ENCODE measurements at regions not wholly inside any gene's neighbourhood (a gene's known extent, or its start where the extent isn't known, plus 50 kb on each side); places are given as distances from the start of the nearest gene placed in this dataset.

- Histone ChIP-seq H3K4me3 (no peak overlapping the region), H3K27me3 (no peaks in the 10 kb centered on the region), H3K27ac (peak overlapping the region in 5 of 10 donors; percentile 1 to 27 (median 17)), H3K36me3 (no peaks in the 10 kb centered on the region), H3K9me3 (no peaks in the 10 kb centered on the region), H3K4me1 (peaks cover 0 to 29% (median 12%) of the 10 kb centered on the region in 9 donors)
- intact Hi-C loops (cut with DNase I) = loop anchor here in 4 of 10 donors (10.0 kb wide), 2 partner anchors 253 to 263 kb away; partner anchors contain the start of gene BTBD3 (in 2 of the 4)
- no peak for TF ChIP-seq CTCF (IDR thresholded peaks at IDR 0.05)
- 55 to 58% methylated on average over 3 of the region's 3 CpGs for WGBS, 2 donors
- ATAC-seq (peak in 7 of 8 donors; percentile 23 to 82 (median 56)), DNase-seq (no peak)
These were observed 260.1 kb downstream of the BTBD3 start for GRCh38 chr20:12177657-12178293.

- H3K27me3 ChIP-seq = no peaks in the 10 kb centered on the region
- H3K4me3 ChIP-seq = no peak overlapping the region
- DNase-seq (no peak), ATAC-seq (no peak)
- H3K9me3 ChIP-seq = no peaks in the 10 kb centered on the region
- TF ChIP-seq CTCF (IDR thresholded peaks at IDR 0.05) = no peak
- intact Hi-C loops (cut with DNase I) = loop anchor here in 4 of 10 donors (10.0 kb wide), 3 partner anchors 65 to 265 kb away; partner anchors contain the start of gene BTBD3 (in 2 of the 4)
- no peaks in the 10 kb centered on the region for H3K36me3 ChIP-seq
- peaks cover 0 to 17% (median 0%) of the 10 kb centered on the region in 9 donors for H3K4me1 ChIP-seq
- 76 to 81% methylated on average over 1 of the region's 1 CpG for WGBS, 2 donors
- peak overlapping the region in 1 of 10 donors; percentile 28 for H3K27ac ChIP-seq
These were observed 262.0 kb downstream of the BTBD3 start for GRCh38 chr20:12179692-12180091.

DNA sequence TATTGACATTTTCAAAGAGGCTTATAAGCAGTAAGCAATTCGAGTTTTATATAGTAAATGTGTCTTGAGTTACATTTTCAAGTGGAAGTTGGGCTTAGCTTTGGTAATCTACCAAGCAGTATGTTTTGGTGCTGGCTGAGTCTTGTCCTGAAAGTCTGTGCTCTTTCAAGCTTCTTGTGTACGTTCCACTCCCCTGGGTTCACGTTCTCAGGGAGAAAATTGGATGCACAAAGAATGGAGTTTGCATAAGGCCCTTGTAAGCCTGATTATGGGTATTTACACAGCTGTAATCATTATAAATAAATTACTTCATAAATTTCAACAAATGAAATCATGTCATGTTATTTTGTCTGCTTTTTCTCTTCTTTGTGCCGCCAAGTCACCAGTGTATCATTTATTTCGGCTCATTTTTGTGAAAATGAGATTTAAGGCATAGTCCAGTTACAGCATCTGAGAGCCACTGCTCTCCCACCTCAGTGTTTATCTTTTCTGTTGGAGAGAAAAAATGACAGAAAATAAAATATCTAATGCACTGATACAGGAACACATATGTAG is 262.5 kb downstream of the BTBD3 start:
- Histone ChIP-seq H3K4me3 (no peak overlapping the region), H3K27me3 (no peaks in the 10 kb centered on the region), H3K36me3 (no peaks in the 10 kb centered on the region), H3K27ac (peak overlapping the region in 2 of 10 donors; percentile 17 to 28), H3K4me1 (peaks cover 0 to 17% (median 0%) of the 10 kb centered on the region in 9 donors), H3K9me3 (no peaks in the 10 kb centered on the region)
- DNase-seq = peak in 1 of 2 donors; percentile 11
- 63 to 74% methylated on average over 5 of the region's 5 CpGs for WGBS, 2 donors
- intact Hi-C loops (cut with DNase I) = loop anchor here in 1 of 10 donors (10.0 kb wide), 1 partner anchor 65 kb away; no protein-coding TSS in a partner anchor
- ATAC-seq = peak in 4 of 8 donors; percentile 62 to 72 (median 68)
- TF ChIP-seq CTCF (IDR thresholded peaks at IDR 0.05) = no peak

DNA sequence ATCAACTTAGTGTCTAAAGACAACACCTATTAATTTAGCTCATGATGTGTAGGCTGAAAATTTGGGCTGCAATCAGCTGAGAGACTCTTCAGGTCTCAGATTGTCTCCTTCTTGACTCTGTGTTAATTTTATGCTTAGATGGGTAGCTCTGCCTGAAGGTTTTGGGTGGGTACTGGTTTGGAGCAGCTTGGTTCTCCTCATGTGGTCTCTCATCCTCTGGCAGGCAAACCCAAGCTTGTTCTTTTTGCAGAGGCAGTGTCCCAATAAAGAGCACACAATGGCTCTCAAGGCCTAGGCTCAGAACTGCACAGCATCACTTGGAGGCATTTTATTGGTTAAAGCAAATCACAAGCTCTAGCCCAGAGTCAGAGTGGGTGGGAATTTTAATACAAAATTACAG is 280.6 kb downstream of the BTBD3 start:
- intact Hi-C loops (cut with DNase I) = no loop called here
- H3K36me3 ChIP-seq = no peaks in the 10 kb centered on the region
- H3K4me3 ChIP-seq = no peak overlapping the region
- H3K4me1 ChIP-seq = peaks cover 0 to 3% (median 0%) of the 10 kb centered on the region in 9 donors
- DNase-seq (no peak), ATAC-seq (no peak)
- H3K27ac ChIP-seq = no peak overlapping the region
- no peak for TF ChIP-seq CTCF (IDR thresholded peaks at IDR 0.05)
- H3K9me3 ChIP-seq = peaks cover 0 to 1% (median 0%) of the 10 kb centered on the region in 11 donors
- H3K27me3 ChIP-seq = no peaks in the 10 kb centered on the region

Data from heart right ventricle (tissue), 16 donors.